GM19463 (cell line): ENCODE measurements at regions not wholly inside any gene's neighbourhood (a gene's known extent, or its start where the extent isn't known, plus 50 kb on each side); places are given as distances from the start of the nearest gene placed in this dataset.

Source experiments
- ATAC-seq: cut with Tn5 transposase; IDR thresholded peaks from one replicate; pipeline ENCODE4 v1.9.1; 2021; ENCODE audit warnings: mild to moderate bottlenecking, moderate library complexity; ENCODE audit not compliant: unreplicated experiment

DNA sequence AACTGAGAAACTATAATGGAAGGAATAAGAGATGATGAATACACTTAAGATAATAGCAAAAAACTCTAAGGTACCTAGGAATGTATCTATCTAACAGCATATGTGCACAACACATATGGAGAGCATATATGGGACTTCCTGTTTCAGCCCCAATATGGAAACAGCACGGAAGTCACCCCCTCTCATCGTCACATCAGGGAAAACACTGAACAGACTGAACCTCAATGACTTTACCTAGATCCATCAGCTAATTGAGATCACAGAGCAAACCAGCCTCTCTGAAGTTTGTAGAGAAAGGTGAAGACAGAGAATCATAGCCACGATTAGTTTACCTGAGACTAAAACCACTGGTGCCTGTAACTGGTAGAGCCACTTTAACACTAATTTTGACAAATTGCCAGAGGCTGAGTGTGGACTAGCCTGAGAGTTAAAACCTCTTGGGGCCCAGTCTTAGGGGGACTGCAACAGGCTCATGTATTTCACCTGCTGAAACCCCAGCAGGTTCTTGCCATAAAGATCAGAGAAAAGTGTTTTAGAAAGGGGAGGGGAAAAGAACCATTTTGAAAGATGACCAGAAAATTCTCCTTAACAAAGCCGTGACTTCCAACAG, 722.6 kb downstream of the TBC1D22A start:
- no peak for ATAC-seq

DNA sequence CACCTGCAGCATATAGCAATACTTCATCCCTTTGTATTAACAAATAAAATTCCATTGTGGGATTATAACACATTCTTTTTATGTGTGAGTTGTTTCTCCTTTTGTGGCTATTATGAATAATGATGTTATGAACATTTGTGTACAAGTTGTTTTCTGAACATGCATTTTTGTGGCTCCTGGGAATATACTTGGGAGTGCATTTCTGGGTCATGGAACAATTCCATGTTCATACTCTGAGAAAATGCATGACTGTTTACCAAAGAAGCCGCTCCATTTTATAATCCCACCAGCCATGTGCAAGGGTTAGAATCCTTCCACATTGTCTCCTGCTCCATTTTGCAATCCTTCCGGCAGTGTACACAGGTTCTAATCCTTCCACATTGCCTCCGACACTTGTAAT, 713.8 kb downstream of the TBC1D22A start:
- no peak for ATAC-seq

DNA sequence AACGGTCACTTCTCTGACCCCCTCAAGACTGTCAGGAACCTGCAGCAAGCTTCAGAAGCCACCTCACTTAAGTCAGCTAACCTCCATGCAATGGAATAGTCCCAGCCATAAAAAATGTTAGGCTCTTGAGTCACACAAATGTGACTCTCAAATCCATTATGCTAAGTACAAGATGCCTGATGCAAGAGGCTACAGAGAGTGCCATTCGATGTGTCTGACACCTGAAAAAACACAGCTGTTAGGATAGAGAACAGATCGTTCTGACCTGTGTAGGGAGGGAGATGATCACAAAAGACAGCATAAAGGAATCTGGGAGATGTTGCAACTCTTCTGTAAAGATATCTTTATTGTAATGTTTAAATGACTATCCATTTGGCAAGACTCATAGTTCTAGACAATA, 712.4 kb downstream of the TBC1D22A start:
- ATAC-seq: no peak

DNA sequence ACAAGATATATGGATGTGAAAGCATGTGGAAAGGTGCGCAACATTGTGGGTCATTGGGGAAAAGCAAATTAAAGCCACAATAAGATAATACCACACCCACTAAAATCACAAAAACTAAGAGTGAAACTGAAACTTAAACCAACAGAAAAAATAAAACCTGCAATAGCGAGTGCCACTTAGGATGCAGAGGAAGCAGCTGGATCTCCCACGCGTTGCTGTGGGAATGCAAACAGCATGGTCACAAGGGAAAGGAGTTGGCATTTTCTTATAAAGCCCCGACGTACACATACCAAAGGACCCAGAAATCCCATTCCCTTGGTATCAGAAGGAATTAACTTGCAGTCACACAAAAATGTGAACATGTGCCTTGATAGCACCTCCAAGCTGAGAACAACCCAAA, 712.0 kb downstream of the TBC1D22A start:
- no peak for ATAC-seq

DNA sequence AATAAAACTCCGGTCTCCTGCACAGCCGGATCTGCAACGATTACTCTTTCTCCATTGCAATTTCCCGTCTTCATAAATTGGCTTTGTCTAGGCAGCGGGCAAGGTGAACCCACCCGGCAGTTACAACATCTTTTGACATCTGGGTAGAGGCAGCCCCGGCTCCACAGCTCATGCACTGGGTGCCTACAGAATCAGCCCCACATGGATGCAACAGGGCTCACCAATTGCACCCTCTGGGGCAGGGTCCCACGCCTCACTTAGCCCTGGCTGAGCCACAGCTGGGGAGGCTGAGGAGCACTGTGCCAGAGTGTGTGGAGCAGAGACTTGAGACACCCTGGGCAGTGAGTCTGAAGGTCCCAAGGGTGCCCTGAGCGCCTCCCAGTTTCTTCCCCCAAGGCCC, 710.2 kb downstream of the TBC1D22A start:
- ATAC-seq: no peak

DNA sequence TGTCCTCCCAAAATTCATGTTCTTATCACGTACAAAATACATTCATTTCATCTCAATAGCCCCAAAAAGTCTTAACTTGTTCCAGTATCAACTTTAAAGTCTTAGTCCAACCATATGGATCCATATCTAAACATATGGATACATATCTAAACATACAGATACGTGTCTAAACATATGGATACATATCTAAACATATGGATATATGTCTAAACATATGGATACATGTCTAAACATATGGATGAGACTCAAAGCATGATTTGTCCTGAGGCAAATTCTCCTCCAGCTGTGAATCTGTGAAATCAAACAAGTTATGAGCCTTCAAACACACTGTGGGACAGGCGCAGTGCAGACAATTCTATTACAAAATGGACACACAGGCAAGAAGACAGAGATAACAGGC, 709.0 kb downstream of the TBC1D22A start:
- ATAC-seq: no peak

DNA sequence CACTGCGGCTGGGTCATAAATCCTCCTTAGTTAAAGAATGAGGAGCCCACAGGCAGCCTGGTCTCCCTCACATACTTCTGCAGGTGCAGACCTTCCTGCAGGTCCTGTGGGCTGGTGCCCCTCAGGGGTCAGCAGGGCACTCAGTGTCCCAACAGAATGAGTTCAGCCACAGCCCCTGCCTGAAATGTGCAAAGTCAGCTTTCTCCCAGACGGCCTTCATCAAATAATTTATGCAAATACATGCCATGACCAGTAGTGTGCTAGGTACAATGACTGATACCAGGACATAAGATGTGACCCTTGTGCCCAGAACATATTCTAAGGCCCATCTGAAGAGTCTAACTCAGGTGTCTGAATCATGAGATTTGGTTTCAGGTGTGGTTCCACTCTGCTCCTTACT, 703.4 kb downstream of the TBC1D22A start:
- ATAC-seq: no peak

DNA sequence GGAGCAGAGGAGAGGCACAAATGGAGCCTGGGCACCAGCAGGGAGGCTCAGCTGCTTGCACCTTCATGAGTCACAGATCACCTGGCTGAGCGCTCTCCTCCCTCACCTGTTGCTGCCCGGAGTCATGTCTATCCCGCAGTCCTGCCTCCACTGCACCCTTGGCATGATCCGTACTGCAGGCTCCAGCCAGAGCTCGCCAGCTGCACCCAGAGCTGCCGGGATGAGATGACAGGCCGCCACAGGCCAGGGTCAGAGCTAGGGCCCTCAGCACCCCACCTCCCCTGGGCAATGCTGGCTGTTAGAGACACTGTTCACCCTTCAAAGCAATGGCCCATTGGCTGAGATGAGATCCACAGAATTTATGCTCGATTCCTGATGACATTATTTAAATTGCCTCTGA, 702.8 kb downstream of the TBC1D22A start:
- ATAC-seq: no peak

DNA sequence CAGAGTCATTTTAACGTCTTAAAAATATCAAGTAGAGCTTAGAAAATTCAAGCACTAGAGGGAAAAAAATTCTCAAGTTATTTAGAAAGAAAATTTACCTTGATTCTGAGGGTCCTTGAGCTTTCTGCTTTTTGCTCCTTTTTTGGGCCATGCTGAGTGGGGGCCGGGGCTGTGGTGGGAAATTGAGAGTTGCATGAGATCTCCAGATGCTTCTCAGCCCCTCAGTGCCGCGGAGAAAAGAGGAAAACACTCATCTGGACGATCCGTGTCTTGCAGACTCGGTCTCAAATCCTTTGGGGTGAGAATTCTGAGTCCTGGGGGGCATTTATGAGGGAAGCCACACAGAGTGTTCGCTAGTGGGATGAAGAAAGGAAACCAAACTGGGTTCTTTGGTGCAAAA, 700.8 kb downstream of the TBC1D22A start:
- ATAC-seq: no peak

DNA sequence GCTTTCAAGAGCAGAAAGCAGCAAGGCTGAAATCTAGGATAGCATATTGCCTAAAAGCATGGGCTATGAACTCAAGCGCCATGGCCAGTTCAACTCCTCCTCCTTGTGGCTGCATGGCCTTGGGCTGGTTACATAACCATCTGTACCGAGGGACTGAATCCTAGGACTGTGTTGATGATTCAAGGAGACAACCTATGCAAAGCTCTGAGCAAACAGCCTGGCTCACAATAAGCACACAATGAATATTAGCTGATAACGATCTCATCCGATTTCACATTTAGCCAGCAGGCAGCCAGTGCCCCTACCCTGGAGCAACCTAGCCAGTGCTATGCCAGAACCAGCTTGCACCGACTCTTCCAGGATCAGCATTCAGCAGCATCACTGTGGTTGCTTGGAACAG, 698.4 kb downstream of the TBC1D22A start:
- ATAC-seq: no peak

DNA sequence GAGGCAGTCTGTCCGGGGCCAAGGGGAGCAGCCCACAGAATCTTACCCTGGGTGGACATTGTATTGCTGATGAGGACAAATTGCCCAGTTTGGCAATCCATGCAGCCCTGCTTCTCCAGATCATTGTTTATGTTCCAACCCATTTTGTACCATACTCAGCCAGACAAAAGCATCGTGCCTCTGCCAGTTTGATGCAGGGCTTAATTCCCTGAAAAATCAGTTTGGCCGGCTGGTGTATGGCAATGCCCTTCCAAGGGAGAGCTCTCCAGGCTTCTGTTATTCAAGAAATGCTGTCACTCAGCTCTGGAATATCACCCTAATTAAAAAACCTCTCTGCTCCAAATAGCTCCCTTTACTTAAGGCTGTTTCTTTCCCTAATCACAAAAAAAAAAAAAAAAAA, 697.7 kb downstream of the TBC1D22A start:
- no peak for ATAC-seq

DNA sequence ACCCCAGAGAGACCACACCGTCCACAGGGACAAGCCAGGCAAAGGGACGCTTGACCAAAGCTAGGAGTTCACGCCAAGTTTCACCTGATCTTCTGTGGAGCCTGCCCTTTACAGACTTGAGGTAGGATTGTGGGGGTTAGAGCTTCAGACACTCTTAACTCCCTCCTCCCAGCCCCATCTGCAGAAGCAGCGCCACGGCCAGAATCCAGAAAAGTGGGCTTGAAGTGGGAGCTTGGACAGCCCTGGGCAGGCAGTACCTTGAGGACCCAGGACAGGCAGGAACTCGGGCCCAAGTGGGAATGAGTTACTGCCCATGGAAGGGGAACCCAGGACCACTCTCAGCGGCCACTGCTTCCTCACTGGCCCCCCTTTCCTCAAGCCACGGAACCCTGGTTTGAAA, 695.9 kb downstream of the TBC1D22A start:
- ATAC-seq: no peak

DNA sequence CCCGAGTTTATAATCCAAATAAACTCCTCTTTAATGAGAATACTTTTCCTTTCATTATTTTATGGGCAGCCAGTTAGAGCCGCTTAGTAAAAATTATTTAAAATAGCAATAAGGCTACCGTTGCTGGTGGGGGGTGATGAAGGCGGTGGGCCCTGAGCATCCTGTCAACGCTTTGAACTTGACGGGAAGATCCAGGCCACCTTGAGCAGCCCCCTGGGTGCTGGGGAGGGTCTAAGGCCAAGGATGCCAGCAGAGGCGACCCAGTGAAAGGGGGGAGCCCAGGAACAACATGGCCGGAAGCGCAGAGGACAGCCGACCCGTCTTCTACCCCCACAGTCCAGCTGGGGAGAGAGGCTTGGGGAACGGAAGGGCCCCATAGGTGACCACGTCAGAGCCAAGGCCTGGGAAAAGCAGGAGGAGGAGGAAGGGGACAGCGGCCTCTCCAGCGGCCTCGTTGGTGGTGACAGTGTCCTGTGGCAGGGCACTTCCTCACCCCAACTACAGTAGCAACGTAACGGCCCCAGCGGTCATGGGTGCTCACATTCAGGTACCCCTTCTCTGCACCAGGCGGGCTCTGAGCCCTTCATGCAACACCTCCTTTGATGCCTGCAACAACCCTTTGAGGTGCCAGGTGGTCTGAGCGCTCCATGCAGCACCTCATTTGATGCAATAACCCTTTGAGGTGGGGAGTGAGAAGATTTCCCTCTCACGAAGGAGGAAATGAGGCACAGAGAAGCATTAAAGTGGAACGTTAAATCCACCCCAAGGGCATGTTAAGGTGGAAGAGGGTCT, 695.3 kb downstream of the TBC1D22A start:
- no peak for ATAC-seq

DNA sequence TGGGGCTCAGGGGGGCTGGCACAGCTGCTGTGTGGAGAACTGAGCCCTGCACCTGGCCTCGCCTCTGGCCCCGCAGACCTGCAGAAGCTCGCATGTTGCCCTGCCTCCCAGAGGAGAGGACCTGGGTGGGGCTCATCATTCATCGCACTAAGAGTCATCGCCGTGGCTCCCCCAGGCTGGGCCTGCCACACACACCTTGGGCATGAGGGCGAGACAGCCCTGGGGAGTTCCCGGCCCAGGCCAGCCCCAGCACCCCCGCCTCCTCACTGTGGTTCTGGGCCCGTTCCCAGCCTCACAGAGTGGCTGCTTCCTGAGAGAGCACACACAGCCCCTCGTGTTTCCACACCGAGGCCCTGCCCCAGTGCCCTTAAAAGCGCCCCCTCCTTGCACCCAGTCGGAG, 694.6 kb downstream of the TBC1D22A start:
- no peak for ATAC-seq

DNA sequence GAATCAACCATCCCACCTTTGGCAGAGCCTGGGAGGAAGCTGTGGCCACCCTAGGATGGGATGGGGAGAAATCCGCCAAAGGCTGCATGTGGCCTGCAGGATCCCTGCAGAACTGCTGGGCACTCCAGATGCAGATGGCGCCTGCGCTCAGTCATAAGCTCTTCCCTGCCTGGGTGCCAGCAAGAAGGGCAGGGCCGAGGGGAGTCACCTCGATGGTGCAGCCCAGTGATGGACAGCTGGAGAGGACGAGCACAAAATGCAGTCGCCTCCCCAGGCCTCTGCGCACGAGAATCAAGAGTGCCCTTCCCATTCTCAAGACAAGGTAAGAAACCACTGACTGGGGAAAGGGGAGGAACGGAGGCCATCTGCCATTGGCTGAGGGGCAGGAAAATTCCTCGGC, 693.6 kb downstream of the TBC1D22A start:
- no peak for ATAC-seq

DNA sequence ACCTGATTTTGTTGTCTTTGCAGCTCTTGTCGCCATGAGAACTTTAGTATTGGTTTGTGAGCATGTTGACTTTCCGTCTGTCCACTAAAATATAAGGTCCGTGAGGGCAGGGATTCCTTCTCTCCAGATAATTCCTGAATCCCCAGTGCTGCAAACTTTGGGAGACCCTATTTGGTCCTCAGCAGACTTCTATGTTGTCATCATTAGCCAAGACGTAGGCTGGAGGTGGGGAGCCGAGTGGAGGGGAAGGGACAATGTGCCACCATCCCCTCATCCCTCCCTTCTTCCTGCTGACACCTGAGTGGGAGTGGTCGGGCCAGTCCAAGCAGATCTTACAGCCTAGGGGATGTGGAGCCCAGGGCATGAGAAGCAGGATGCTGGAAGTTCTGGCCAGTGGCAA, 690.6 kb downstream of the TBC1D22A start:
- no peak for ATAC-seq

DNA sequence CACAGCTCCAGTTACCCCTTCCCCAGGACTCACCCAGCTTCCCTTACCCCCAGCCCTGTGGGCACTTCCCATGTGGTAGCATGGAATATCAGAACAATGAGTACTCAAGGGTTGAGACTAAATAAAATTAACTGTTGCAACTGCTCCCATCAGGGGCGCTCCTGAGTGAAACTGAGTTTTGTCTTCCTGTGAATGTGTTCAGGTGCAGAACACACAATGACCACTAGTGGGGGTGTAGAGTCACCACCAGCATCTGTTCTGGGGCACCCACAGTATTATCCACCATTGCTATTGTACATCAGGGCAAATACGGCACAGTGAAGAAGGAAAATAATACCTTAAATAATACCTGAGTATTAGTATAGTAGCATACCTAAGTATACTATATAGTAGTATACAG, 689.7 kb downstream of the TBC1D22A start:
- no peak for ATAC-seq

DNA sequence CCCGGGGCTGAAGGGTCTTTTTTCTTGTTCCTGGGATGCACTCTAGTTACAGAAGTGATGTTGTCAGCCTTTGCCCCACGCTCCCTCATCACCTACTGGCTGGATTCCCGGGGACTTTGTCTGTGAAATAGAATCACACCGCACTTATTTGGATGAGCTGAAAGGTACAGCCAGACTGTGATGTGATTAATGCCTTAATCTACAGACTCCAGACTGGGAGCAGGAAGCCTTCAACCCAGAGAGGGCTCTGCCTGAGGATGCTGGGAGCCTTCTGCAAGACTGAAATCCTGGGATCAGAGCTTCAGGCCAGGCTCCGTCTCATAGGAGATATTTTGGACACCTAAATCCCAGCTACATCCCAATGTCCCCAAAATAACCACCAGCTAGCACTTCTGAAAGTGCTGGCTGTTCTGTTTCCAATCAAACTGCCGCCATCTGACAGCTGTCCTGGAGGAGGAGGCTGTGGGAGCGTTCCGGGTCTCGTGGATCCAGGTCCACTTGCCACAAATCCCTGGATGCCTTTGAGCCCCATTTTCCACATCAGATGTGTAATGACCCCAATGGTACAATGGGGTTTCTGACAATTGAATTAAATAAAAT, 688.5 kb downstream of the TBC1D22A start:
- ATAC-seq: no peak

DNA sequence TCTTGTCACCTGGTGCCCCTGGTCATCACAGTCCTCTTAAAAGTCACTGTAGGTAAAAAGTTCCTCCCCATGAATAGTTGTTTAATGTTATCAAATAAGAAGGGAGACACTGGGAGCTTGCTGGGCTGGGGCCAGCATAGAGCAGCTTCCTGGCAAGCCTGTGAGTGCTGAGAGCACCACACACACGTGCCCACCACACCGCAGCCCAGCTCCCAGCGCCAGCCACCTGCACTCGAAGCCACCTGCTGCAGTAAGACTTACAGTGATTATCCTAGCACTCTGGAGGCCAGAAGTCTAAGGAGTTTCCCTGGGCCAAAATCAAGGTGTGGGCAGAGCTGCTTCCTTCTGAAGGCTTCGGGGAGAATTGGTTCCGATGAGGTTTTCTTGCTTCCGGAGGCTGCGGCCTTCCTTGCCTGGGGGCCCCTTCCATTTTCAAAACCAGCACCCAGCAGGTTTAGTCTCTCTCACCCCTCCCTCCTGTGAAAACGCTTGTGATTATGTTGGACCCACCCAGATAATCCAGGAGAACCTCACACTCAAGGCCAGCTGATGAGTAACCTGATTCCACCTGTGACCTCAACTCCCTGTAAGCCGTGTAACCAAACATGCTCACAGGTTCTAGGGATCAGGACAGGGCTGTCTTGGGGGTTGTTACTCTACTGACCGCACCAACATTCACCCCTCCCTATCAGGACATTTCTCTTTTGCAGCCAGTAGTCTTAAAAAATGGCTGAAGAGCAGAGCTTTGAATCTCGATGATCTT, 687.2 kb downstream of the TBC1D22A start:
- no peak for ATAC-seq

DNA sequence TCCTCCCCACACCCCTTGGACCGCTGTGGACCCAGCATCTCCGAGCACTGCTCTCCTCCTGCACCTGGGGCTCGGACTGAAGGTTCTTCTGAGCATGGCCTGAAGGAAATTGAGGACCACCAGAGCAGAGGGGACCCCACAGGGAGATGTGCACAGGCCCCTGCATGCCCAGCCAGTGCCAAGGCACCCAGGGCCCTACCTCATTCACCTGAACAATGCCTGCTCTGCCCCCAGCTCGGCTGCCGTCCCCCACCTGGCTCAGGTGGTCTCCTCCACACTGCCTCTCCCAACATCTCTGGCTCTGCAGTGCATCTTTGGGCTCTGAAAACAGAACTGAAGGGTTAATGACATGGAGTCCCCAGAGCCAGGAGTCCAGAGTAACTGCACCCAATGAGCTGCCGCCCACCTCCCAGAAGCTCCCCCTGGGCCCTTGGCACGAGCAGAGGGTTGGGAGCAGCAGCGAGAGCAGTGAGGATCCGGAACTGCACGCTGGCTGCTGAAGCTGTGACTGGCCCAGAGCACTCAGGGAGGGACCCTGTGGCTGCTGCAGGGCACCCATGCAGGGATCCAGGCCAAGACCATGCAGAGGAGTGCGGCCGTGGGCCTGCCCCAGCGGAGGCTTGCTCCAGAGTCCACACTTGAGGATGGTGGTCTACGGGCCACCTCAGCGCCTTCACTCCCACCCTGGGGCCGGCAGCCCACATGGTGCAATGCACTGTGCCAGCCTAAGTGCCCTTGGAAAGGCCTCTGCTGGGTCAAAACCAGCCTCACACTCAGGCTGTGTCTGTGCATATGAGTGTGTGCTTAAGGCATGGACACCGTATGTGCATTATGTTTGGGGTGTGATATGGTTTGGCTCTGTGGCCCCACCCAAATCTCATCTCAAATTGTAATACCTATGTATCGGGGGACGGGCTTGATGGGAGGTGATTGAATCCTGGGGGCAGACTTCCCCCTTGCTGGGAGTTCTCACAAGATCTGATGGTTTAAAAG, 686.1 kb downstream of the TBC1D22A start:
- no peak for ATAC-seq
